Activated T-helper 17 cell treated with anti-CD3 and anti-CD28 coated beads, Interleukin-2, amount 50 U/mL, for 72 hours (primary cell): ENCODE measurements at regions not wholly inside any gene's neighbourhood (a gene's known extent, or its start where the extent isn't known, plus 50 kb on each side); places are given as distances from the start of the nearest gene placed in this dataset.
"Not testable (repeated sequence)": the region's sequence is repeated elsewhere in the genome, so short reads cannot be mapped to it uniquely, and the experiment has no call there.

Experiments
- ATAC-seq: fragments of 150-1000 bp; cut with Tn5 transposase; replicated peaks from 2 replicates; pipeline ENCODE4 v1.10.0; 2021; ENCODE audit warnings: mild to moderate bottlenecking, moderate library complexity
- H3K27ac Mint-ChIP-seq: one replicate; pipeline ENCODE4 v1.8.0; 2022; ENCODE audit warnings: mixed read lengths
- H3K27me3 Mint-ChIP-seq: one replicate; pipeline ENCODE4 v1.8.0; 2022; ENCODE audit warnings: mixed read lengths
- H3K36me3 Mint-ChIP-seq: one replicate; pipeline ENCODE4 v1.8.0; 2022; ENCODE audit warnings: low read depth, mild to moderate bottlenecking, mixed read lengths
- H3K4me1 Mint-ChIP-seq: one replicate; pipeline ENCODE4 v1.8.0; 2022; ENCODE audit warnings: mixed read lengths
- H3K4me3 Mint-ChIP-seq: one replicate; pipeline ENCODE4 v1.8.0; 2022; ENCODE audit warnings: mild to moderate bottlenecking, mixed read lengths
- H3K9me3 Mint-ChIP-seq: one replicate; pipeline ENCODE4 v1.8.0; 2022; ENCODE audit warnings: mixed read lengths

GRCh38 chr2:185255566-185255965, 483.0 kb upstream of the FSIP2 start:
- no peaks in the 10 kb centered on the region for H3K27me3 Mint-ChIP-seq
- no peaks in the 10 kb centered on the region for H3K36me3 Mint-ChIP-seq
- H3K27ac Mint-ChIP-seq, result no peak overlapping the region
- no peaks in the 10 kb centered on the region for H3K4me1 Mint-ChIP-seq
- ATAC-seq, result no peak
- peaks cover 8% of the 10 kb centered on the region for H3K9me3 Mint-ChIP-seq
- no peak overlapping the region for H3K4me3 Mint-ChIP-seq

GRCh38 chr2:185265747-185266146, 472.9 kb upstream of the FSIP2 start:
- no peak overlapping the region for H3K27ac Mint-ChIP-seq
- H3K4me1 Mint-ChIP-seq, result no peaks in the 10 kb centered on the region
- H3K4me3 Mint-ChIP-seq, result no peak overlapping the region
- ATAC-seq, result no peak
- H3K27me3 Mint-ChIP-seq, result no peaks in the 10 kb centered on the region
- no peaks in the 10 kb centered on the region for H3K9me3 Mint-ChIP-seq
- H3K36me3 Mint-ChIP-seq, result no peaks in the 10 kb centered on the region

GRCh38 chr2:185268651-185269050, 470.0 kb upstream of the FSIP2 start:
- H3K4me3 Mint-ChIP-seq, result no peak overlapping the region
- ATAC-seq, result no peak
- H3K27ac Mint-ChIP-seq, result no peak overlapping the region
- H3K9me3 Mint-ChIP-seq, result no peaks in the 10 kb centered on the region
- H3K4me1 Mint-ChIP-seq, result no peaks in the 10 kb centered on the region
- H3K36me3 Mint-ChIP-seq, result no peaks in the 10 kb centered on the region
- H3K27me3 Mint-ChIP-seq, result no peaks in the 10 kb centered on the region

DNA sequence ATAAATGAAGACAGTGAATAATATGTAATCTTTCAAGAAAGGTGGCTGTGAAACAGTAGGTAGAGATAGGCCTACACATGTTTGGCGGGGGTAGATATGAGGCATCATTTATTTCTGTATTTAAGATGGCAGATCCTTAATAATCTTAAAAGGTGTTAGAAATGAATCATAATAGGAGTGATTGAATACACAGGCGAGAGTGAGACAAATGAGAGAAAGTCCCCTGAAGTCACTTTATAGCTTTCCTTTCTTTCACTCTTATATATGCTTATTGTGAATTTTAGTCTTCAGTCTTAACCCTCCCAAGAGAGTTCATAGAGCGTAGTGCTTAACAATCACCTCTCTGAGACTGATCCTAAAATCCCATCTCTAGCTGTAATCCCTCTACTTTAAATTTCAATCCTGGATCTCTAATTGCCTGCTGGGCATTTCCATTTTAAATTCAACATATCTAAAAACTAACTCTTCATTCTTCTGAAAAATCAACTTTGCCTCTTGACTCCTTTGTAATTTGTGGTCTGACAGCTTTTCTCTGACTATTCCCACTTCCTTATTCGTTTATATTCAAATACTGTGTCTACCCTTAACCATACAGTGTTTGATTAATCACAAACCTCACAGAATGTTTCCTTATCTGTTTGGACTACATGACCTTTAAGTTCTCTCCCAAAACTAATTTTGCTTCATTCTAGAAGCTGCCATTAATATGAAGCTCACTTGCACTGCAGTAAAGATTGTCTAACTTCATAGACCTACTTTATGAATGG, 463.7 kb upstream of the FSIP2 start:
- Mint-ChIP-seq H3K4me1 (no peaks in the 10 kb centered on the region), H3K36me3 (no peaks in the 10 kb centered on the region), H3K27ac (no peak overlapping the region), H3K9me3 (no peaks in the 10 kb centered on the region), H3K4me3 (no peak overlapping the region), H3K27me3 (no peaks in the 10 kb centered on the region)
- ATAC-seq, result no peak

DNA sequence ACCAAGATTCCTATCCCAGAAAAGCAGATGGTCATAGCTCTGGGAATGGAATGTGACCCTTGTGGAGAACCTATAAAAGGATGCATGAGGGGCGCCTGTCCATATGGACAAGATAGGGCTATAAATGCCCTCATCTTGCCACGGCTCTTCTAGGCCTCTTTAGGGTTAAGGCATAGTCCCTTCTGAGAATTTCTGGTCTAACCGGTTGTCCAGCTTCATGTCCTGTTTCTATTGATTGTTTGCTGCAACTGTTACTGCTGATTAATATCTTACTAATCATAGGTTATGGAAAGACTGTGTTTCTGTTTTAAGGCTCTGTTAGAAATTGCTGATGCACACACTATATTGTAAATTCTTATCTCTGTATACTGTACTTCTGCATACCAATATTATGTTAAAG, 462.6 kb upstream of the FSIP2 start:
- not testable (repeated sequence) for H3K36me3 Mint-ChIP-seq, H3K9me3 Mint-ChIP-seq, H3K4me3 Mint-ChIP-seq, H3K4me1 Mint-ChIP-seq, H3K27ac Mint-ChIP-seq, ATAC-seq, H3K27me3 Mint-ChIP-seq

DNA sequence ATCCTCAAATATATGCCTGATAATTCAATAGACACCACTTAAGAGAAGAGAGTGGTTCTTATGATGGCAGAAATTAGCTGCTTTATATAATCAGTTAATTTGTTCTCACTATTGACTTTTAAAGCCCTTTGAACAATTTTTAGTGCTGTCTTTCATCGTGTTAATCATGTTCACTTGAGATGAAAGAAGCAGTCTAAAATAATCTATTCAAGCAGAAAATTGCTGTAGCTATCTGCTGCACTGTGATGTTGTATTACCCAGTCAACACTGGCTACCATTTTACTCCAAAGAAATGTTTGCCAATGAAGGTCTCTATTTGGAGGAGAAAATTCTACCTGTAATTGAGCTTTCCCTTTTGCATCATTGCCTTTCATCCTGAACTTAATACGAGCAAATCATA, 459.8 kb upstream of the FSIP2 start:
- H3K4me3 Mint-ChIP-seq, result no peak overlapping the region
- no peak overlapping the region for H3K27ac Mint-ChIP-seq
- H3K36me3 Mint-ChIP-seq, result no peaks in the 10 kb centered on the region
- H3K27me3 Mint-ChIP-seq, result no peaks in the 10 kb centered on the region
- no peak for ATAC-seq
- H3K9me3 Mint-ChIP-seq, result no peaks in the 10 kb centered on the region
- no peaks in the 10 kb centered on the region for H3K4me1 Mint-ChIP-seq

- Mint-ChIP-seq H3K4me3 (no peak overlapping the region), H3K27ac (no peak overlapping the region), H3K27me3 (no peaks in the 10 kb centered on the region), H3K36me3 (no peaks in the 10 kb centered on the region), H3K4me1 (no peaks in the 10 kb centered on the region), H3K9me3 (no peaks in the 10 kb centered on the region)
- no peak for ATAC-seq
Measured at GRCh38 chr2:185279999-185280398, 458.6 kb upstream of the FSIP2 start.

- Mint-ChIP-seq H3K27me3 (no peaks in the 10 kb centered on the region), H3K27ac (no peak overlapping the region), H3K4me3 (no peak overlapping the region), H3K9me3 (no peaks in the 10 kb centered on the region), H3K36me3 (no peaks in the 10 kb centered on the region), H3K4me1 (no peaks in the 10 kb centered on the region)
- no peak for ATAC-seq
Measured at GRCh38 chr2:185284696-185285095, 453.9 kb upstream of the FSIP2 start.

GRCh38 chr2:185290012-185290411, 448.6 kb upstream of the FSIP2 start:
- H3K9me3 Mint-ChIP-seq, H3K27ac Mint-ChIP-seq, H3K36me3 Mint-ChIP-seq, H3K4me3 Mint-ChIP-seq, H3K27me3 Mint-ChIP-seq, H3K4me1 Mint-ChIP-seq, ATAC-seq: not testable (repeated sequence)

DNA sequence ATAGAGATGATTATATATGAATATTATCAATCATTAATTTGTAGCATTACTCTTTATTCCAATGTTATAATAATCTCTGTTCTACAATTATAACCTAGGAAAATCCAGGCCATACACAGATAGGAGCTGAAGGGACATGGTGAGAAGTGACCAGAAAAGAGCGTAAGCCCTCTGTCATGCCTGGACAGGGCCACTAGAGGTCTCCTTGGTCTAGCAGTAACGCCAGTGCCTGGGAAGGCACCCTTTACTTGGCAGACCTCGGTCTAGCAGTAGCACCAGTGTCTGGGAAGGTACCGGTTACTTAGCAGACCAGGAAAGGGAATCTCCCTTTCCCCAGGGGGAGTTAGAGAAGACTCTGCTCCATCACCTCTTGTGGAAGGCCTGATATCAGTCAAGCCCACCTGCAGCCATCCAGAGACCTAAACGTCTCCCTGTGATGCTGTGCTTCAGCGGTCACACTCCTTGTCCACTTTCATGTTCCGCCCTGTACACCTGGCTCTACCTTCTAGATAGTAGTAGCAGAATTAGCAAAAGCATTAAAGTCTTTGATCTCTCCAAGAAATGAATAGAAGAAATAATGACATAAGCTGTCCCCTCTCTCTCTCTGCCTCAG, 447.5 kb upstream of the FSIP2 start:
- Mint-ChIP-seq H3K4me3 (no peak overlapping the region), H3K9me3 (no peaks in the 10 kb centered on the region), H3K36me3 (no peaks in the 10 kb centered on the region), H3K4me1 (no peaks in the 10 kb centered on the region), H3K27me3 (no peaks in the 10 kb centered on the region), H3K27ac (no peak overlapping the region)
- no peak for ATAC-seq

DNA sequence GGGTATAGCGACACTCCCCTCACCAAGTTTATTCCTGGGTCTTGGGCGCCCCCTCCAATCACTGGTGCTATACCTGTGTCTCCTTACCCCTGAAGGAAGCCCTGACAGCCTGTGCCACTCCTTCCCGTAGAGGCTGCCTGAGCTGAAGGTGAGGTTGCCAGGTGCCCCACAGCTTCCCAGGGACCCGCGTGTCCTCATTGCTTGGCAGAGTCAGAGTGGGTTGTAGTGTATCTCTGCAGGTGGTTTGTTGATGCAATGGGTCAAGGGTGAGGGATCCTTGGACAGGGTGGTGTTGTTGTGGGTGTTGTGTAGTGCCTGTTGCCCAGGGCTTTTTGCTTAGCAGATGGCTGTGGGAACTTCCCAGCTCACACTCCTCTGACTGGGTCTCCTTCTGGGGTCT, 438.7 kb upstream of the FSIP2 start:
- Mint-ChIP-seq H3K27me3 (no peaks in the 10 kb centered on the region), H3K4me1 (no peaks in the 10 kb centered on the region), H3K27ac (no peak overlapping the region), H3K4me3 (no peak overlapping the region), H3K36me3 (no peaks in the 10 kb centered on the region), H3K9me3 (peaks cover 4% of the 10 kb centered on the region)
- ATAC-seq, result no peak

- peaks cover 4% of the 10 kb centered on the region for H3K9me3 Mint-ChIP-seq
- no peak for ATAC-seq
- no peaks in the 10 kb centered on the region for H3K4me1 Mint-ChIP-seq
- H3K27ac Mint-ChIP-seq, result no peak overlapping the region
- no peaks in the 10 kb centered on the region for H3K36me3 Mint-ChIP-seq
- no peak overlapping the region for H3K4me3 Mint-ChIP-seq
- no peaks in the 10 kb centered on the region for H3K27me3 Mint-ChIP-seq
Measured at GRCh38 chr2:185306119-185306518, 432.5 kb upstream of the FSIP2 start.

GRCh38 chr2:185316383-185316782, 422.2 kb upstream of the FSIP2 start:
- Mint-ChIP-seq H3K4me3 (no peak overlapping the region), H3K36me3 (no peaks in the 10 kb centered on the region), H3K4me1 (no peaks in the 10 kb centered on the region), H3K9me3 (peaks cover 3% of the 10 kb centered on the region), H3K27ac (no peak overlapping the region), H3K27me3 (no peaks in the 10 kb centered on the region)
- ATAC-seq, result no peak

- Mint-ChIP-seq H3K4me3 (no peak overlapping the region), H3K9me3 (peaks cover 9% of the 10 kb centered on the region), H3K27ac (no peak overlapping the region), H3K36me3 (no peaks in the 10 kb centered on the region), H3K27me3 (no peaks in the 10 kb centered on the region), H3K4me1 (no peaks in the 10 kb centered on the region)
- no peak for ATAC-seq
Measured at GRCh38 chr2:185318271-185318724, 420.3 kb upstream of the FSIP2 start.

DNA sequence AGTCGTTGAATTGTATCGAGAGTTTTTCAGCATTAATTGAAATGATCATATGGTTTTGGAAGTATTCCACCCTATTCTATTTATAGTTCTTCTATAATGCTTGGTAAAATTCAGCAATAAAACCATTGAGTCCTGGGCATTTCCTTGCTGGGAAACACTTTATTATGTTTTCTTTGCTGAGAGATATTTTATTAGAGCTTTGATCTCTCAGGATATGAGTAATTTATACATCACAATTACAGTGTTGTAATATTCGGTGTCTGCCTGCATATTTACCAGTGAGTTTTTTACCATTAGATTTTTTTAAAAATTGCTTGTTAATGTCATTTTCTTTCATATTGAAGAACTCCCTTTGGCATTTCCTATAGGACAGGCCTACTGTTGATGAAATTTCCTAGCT, 402.7 kb upstream of the FSIP2 start:
- H3K36me3 Mint-ChIP-seq, result no peaks in the 10 kb centered on the region
- ATAC-seq, result no peak
- no peak overlapping the region for H3K27ac Mint-ChIP-seq

More for the DNA sequence above, 402.7 kb upstream of the FSIP2 start:
- Mint-ChIP-seq H3K27me3 (no peaks in the 10 kb centered on the region), H3K4me1 (no peaks in the 10 kb centered on the region), H3K9me3 (no peaks in the 10 kb centered on the region), H3K4me3 (no peak overlapping the region)
